Right atrium auricular region (tissue), 2 donors: ENCODE measurements at regions not wholly inside any gene's neighbourhood (a gene's known extent, or its start where the extent isn't known, plus 50 kb on each side); places are given as distances from the start of the nearest gene placed in this dataset.
A peak's percentile ranks its signal among the peaks of the same experiment; 100 is the strongest.

ENCODE experiments used
- DNase-seq: peaks from one replicate; pipeline ENCODE4 v3.0.0-alpha.2; 2019; ENCODE audit warnings: low spot score
- H3K27ac ChIP-seq, 2 donors: fragments of 200-600 bp; sonication (generic); 1 replicate in 1 of 2; 2 replicates in 1 of 2; pipeline ENCODE4 v1.5.1; 2016 to 2019
- H3K27me3 ChIP-seq, 2 donors: fragments of 200-600 bp; sonication (generic); one replicate each; pipeline versions ENCODE4 v1.5.1 to v1.6.0; 2017 to 2019
- H3K36me3 ChIP-seq: fragments of 200-600 bp; sonication (generic); one replicate; pipeline ENCODE4 v1.5.1; 2016
- H3K4me1 ChIP-seq, 2 donors: fragments of 200-600 bp; sonication (generic); one replicate each; pipeline versions ENCODE4 v1.5.1 to v1.6.0; 2017 to 2019
- H3K4me3 ChIP-seq, 2 donors: fragments of 200-600 bp; sonication (generic); 1 replicate in 1 of 2; 2 replicates in 1 of 2; pipeline ENCODE4 v1.5.1; 2017 to 2019; ENCODE audit warnings: mild to moderate bottlenecking in 1 of 2, moderate library complexity in 1 of 2
- H3K9me3 ChIP-seq, 2 donors: fragments of 200-600 bp; sonication (generic); one replicate each; pipeline ENCODE4 v1.5.1; 2019
- TF ChIP-seq, protein P1 (sequence below), 2 donors: fragments of 200-600 bp; sonication (generic); IDR thresholded peaks; one replicate each; pipeline ENCODE4 v1.5.1; 2019; ENCODE audit warnings: antibody characterized with exemption in 2 of 2

- no peak overlapping the region for H3K27ac ChIP-seq
- no peaks in the 10 kb centered on the region for H3K27me3 ChIP-seq
- H3K36me3 ChIP-seq, result no peaks in the 10 kb centered on the region
- DNase-seq, result no peak
- TF ChIP-seq, protein P1, sequence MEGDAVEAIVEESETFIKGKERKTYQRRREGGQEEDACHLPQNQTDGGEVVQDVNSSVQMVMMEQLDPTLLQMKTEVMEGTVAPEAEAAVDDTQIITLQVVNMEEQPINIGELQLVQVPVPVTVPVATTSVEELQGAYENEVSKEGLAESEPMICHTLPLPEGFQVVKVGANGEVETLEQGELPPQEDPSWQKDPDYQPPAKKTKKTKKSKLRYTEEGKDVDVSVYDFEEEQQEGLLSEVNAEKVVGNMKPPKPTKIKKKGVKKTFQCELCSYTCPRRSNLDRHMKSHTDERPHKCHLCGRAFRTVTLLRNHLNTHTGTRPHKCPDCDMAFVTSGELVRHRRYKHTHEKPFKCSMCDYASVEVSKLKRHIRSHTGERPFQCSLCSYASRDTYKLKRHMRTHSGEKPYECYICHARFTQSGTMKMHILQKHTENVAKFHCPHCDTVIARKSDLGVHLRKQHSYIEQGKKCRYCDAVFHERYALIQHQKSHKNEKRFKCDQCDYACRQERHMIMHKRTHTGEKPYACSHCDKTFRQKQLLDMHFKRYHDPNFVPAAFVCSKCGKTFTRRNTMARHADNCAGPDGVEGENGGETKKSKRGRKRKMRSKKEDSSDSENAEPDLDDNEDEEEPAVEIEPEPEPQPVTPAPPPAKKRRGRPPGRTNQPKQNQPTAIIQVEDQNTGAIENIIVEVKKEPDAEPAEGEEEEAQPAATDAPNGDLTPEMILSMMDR (IDR thresholded peaks at IDR 0.05), result no peak
- no peaks in the 10 kb centered on the region for H3K4me1 ChIP-seq
- H3K9me3 ChIP-seq, result no peaks in the 10 kb centered on the region
- H3K4me3 ChIP-seq, result no peak overlapping the region
Observed at GRCh38 chr10:44300666-44301649, 83.9 kb downstream of the CXCL12 start.

GRCh38 chr10:44298713-44299112, 86.2 kb downstream of the CXCL12 start:
- Histone ChIP-seq H3K27ac (no peak overlapping the region), H3K36me3 (no peaks in the 10 kb centered on the region), H3K4me3 (no peak overlapping the region), H3K9me3 (no peaks in the 10 kb centered on the region), H3K4me1 (no peaks in the 10 kb centered on the region), H3K27me3 (no peaks in the 10 kb centered on the region)
- TF ChIP-seq, protein P1 (IDR thresholded peaks at IDR 0.05), result no peak
- DNase-seq, result no peak

DNA sequence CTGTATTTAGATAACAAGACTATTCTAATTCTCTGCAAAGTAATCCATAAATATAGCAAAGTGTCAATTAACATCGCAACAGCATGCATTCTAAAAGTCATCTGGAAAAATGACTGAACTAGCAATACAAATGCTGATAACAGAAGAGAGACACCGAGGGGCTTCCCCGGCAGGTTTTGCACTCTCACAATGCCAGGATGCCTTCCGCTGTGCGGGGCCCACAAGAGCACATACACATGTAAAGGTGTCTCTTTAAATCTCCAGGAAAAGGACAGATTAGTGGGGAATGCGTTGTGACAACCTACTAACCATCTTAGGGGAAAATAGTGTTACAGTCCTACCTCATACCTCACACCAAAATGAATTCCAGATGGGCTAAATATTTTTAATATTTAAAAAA, 86.9 kb downstream of the CXCL12 start:
- H3K27ac ChIP-seq, result no peak overlapping the region

GRCh38 chr10:44295644-44296241, 89.2 kb downstream of the CXCL12 start:
- Histone ChIP-seq H3K4me3 (no peak overlapping the region), H3K9me3 (no peaks in the 10 kb centered on the region), H3K27ac (no peak overlapping the region), H3K27me3 (no peaks in the 10 kb centered on the region), H3K36me3 (no peaks in the 10 kb centered on the region), H3K4me1 (peaks cover 0 to 16% of the 10 kb centered on the region in 2 donors)
- no peak for DNase-seq
- TF ChIP-seq, protein P1 (IDR thresholded peaks at IDR 0.05), result no peak

More for the DNA sequence above, 86.9 kb downstream of the CXCL12 start:
- H3K9me3 ChIP-seq, result no peaks in the 10 kb centered on the region
- no peaks in the 10 kb centered on the region for H3K27me3 ChIP-seq
- no peak for DNase-seq
- TF ChIP-seq, protein P1 (IDR thresholded peaks at IDR 0.05), result no peak
- no peak overlapping the region for H3K4me3 ChIP-seq
- peaks cover 0 to 7% of the 10 kb centered on the region in 2 donors for H3K4me1 ChIP-seq
- H3K36me3 ChIP-seq, result no peaks in the 10 kb centered on the region

- H3K4me3 ChIP-seq, result no peak overlapping the region
- no peaks in the 10 kb centered on the region for H3K9me3 ChIP-seq
- H3K27ac ChIP-seq, result peak overlapping the region; percentile 82 to 88
- H3K36me3 ChIP-seq, result no peaks in the 10 kb centered on the region
- H3K27me3 ChIP-seq, result no peaks in the 10 kb centered on the region
- H3K4me1 ChIP-seq, result peaks cover 0 to 16% of the 10 kb centered on the region in 2 donors
- no peak for DNase-seq
- TF ChIP-seq, protein P1 (IDR thresholded peaks at IDR 0.05), result no peak
Observed at GRCh38 chr10:44294726-44295412, 90.0 kb downstream of the CXCL12 start.
